ENCODE measurements at regions not wholly inside any gene's neighbourhood (a gene's known extent, or its start where the extent isn't known, plus 50 kb on each side); places are given as distances from the start of the nearest gene placed in this dataset.

DNA sequence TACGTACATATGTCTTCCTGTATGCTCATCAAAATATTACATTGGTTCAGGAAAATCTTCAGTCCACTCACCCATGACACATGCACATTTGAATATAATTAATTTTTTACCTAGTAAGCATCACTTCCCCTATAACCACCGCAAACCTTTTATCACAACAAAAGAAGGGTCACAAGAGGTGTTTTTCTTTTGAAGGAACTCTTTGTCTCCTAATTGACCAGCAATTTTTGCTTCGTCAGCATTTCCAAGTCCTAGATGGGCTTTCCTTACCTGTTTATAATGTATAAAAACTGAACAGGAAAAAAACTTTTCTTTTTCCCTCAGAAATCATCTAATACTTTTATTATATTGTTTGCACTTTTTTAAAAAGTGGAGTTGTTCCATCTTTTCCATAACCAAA is 631.3 kb downstream of the PLA2G4A start:
- DNase-seq (ENCODE audit: low spot score) (no peak), ATAC-seq (no peak)
- Mint-ChIP-seq H3K27ac (0 out of 2 replicates have a peak overlapping the region, but pooled peaks have one; percentile 33), H3K4me3 (no peak overlapping the region), H3K27me3 (ENCODE audit: insufficient read depth, low read depth, poor library complexity) (peaks cover 3% of the 10 kb centered on the region), H3K36me3 (ENCODE audit: low read depth) (peaks cover 9% of the 10 kb centered on the region), H3K4me1 (peaks cover 9% of the 10 kb centered on the region; the same call in 2 of the 3 replicates), H3K9me3 (peaks cover 6% of the 10 kb centered on the region)
- Histone ChIP-seq H3K4me2 (no peak overlapping the region), H2AFZ (no peak overlapping the region), H3K36me3 (ENCODE audit: insufficient read depth) (0 out of 2 replicates have a peak, but pooled peaks cover 5% of the 10 kb centered on the region), H3K27ac (ENCODE audit: low read depth) (no peak overlapping the region), H4K20me1 (replicated peaks; ENCODE audit: insufficient read depth) (no peaks in the 10 kb centered on the region), H3K27me3 (ENCODE audit: insufficient read depth) (no peaks in the 10 kb centered on the region), H3K4me1 (ENCODE audit: insufficient read depth) (no peaks in the 10 kb centered on the region; the same call in 1 of the 2 replicates), H3F3A (replicated peaks; ENCODE audit: low read depth) (no peaks in the 10 kb centered on the region), H3K79me2 (replicated peaks; ENCODE audit: insufficient read depth) (no peaks in the 10 kb centered on the region), H3K9me2 (ENCODE audit: insufficient read depth) (peaks cover 4% of the 10 kb centered on the region; the same call in 1 of the 2 replicates), H3K4me3 (no peak overlapping the region)
- TF ChIP-seq ZNF114 (CRISPR knock-in tag; IDR thresholded peaks at IDR 0.05) = no peak
- TF ChIP-seq, protein P1, sequence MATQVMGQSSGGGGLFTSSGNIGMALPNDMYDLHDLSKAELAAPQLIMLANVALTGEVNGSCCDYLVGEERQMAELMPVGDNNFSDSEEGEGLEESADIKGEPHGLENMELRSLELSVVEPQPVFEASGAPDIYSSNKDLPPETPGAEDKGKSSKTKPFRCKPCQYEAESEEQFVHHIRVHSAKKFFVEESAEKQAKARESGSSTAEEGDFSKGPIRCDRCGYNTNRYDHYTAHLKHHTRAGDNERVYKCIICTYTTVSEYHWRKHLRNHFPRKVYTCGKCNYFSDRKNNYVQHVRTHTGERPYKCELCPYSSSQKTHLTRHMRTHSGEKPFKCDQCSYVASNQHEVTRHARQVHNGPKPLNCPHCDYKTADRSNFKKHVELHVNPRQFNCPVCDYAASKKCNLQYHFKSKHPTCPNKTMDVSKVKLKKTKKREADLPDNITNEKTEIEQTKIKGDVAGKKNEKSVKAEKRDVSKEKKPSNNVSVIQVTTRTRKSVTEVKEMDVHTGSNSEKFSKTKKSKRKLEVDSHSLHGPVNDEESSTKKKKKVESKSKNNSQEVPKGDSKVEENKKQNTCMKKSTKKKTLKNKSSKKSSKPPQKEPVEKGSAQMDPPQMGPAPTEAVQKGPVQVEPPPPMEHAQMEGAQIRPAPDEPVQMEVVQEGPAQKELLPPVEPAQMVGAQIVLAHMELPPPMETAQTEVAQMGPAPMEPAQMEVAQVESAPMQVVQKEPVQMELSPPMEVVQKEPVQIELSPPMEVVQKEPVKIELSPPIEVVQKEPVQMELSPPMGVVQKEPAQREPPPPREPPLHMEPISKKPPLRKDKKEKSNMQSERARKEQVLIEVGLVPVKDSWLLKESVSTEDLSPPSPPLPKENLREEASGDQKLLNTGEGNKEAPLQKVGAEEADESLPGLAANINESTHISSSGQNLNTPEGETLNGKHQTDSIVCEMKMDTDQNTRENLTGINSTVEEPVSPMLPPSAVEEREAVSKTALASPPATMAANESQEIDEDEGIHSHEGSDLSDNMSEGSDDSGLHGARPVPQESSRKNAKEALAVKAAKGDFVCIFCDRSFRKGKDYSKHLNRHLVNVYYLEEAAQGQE (IDR thresholded peaks at IDR 0.05; ENCODE audit: unreplicated experiment) = no peak
- TF ChIP-seq STAT1 (IDR thresholded peaks at IDR 0.05; ENCODE audit: unreplicated experiment) = no peak
- TF ChIP-seq NANOG (IDR thresholded peaks at IDR 0.05; ENCODE audit: borderline replicate concordance) = no peak
- TF ChIP-seq, protein P2, sequence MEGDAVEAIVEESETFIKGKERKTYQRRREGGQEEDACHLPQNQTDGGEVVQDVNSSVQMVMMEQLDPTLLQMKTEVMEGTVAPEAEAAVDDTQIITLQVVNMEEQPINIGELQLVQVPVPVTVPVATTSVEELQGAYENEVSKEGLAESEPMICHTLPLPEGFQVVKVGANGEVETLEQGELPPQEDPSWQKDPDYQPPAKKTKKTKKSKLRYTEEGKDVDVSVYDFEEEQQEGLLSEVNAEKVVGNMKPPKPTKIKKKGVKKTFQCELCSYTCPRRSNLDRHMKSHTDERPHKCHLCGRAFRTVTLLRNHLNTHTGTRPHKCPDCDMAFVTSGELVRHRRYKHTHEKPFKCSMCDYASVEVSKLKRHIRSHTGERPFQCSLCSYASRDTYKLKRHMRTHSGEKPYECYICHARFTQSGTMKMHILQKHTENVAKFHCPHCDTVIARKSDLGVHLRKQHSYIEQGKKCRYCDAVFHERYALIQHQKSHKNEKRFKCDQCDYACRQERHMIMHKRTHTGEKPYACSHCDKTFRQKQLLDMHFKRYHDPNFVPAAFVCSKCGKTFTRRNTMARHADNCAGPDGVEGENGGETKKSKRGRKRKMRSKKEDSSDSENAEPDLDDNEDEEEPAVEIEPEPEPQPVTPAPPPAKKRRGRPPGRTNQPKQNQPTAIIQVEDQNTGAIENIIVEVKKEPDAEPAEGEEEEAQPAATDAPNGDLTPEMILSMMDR (conservative IDR thresholded peaks at IDR 0.05; ENCODE audit: low read depth in 2 of 2) = no peak
- no peak for TF ChIP-seq CREB1 (CRISPR knock-in tag; IDR thresholded peaks at IDR 0.05; ENCODE audit: low read depth)
- TF ChIP-seq POLR2AphosphoS5 (IDR thresholded peaks at IDR 0.05; ENCODE audit: low read depth) = no peak
- no peak for TF ChIP-seq EZH2phosphoT487 (IDR thresholded peaks at IDR 0.05; ENCODE audit: unreplicated experiment)
- TF ChIP-seq, protein P3, sequence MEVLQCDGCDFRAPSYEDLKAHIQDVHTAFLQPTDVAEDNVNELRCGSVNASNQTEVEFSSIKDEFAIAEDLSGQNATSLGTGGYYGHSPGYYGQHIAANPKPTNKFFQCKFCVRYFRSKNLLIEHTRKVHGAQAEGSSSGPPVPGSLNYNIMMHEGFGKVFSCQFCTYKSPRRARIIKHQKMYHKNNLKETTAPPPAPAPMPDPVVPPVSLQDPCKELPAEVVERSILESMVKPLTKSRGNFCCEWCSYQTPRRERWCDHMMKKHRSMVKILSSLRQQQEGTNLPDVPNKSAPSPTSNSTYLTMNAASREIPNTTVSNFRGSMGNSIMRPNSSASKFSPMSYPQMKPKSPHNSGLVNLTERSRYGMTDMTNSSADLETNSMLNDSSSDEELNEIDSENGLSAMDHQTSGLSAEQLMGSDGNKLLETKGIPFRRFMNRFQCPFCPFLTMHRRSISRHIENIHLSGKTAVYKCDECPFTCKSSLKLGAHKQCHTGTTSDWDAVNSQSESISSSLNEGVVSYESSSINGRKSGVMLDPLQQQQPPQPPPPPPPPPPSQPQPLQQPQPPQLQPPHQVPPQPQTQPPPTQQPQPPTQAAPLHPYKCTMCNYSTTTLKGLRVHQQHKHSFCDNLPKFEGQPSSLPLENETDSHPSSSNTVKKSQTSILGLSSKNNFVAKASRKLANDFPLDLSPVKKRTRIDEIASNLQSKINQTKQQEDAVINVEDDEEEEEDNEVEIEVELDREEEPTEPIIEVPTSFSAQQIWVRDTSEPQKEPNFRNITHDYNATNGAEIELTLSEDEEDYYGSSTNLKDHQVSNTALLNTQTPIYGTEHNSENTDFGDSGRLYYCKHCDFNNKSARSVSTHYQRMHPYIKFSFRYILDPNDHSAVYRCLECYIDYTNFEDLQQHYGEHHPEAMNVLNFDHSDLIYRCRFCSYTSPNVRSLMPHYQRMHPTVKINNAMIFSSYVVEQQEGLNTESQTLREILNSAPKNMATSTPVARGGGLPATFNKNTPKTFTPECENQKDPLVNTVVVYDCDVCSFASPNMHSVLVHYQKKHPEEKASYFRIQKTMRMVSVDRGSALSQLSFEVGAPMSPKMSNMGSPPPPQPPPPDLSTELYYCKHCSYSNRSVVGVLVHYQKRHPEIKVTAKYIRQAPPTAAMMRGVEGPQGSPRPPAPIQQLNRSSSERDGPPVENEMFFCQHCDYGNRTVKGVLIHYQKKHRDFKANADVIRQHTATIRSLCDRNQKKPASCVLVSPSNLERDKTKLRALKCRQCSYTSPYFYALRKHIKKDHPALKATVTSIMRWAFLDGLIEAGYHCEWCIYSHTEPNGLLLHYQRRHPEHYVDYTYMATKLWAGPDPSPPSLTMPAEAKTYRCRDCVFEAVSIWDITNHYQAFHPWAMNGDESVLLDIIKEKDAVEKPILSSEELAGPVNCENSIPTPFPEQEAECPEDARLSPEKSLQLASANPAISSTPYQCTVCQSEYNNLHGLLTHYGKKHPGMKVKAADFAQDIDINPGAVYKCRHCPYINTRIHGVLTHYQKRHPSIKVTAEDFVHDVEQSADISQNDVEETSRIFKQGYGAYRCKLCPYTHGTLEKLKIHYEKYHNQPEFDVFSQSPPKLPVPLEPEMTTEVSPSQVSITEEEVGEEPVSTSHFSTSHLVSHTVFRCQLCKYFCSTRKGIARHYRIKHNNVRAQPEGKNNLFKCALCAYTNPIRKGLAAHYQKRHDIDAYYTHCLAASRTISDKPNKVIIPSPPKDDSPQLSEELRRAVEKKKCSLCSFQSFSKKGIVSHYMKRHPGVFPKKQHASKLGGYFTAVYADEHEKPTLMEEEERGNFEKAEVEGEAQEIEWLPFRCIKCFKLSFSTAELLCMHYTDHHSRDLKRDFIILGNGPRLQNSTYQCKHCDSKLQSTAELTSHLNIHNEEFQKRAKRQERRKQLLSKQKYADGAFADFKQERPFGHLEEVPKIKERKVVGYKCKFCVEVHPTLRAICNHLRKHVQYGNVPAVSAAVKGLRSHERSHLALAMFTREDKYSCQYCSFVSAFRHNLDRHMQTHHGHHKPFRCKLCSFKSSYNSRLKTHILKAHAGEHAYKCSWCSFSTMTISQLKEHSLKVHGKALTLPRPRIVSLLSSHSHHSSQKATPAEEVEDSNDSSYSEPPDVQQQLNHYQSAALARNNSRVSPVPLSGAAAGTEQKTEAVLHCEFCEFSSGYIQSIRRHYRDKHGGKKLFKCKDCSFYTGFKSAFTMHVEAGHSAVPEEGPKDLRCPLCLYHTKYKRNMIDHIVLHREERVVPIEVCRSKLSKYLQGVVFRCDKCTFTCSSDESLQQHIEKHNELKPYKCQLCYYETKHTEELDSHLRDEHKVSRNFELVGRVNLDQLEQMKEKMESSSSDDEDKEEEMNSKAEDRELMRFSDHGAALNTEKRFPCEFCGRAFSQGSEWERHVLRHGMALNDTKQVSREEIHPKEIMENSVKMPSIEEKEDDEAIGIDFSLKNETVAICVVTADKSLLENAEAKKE (CRISPR knock-in tag; IDR thresholded peaks at IDR 0.05) = no peak
- TF ChIP-seq JUNB (IDR thresholded peaks at IDR 0.05; ENCODE audit: unreplicated experiment) = no peak
- TF ChIP-seq, protein P4, sequence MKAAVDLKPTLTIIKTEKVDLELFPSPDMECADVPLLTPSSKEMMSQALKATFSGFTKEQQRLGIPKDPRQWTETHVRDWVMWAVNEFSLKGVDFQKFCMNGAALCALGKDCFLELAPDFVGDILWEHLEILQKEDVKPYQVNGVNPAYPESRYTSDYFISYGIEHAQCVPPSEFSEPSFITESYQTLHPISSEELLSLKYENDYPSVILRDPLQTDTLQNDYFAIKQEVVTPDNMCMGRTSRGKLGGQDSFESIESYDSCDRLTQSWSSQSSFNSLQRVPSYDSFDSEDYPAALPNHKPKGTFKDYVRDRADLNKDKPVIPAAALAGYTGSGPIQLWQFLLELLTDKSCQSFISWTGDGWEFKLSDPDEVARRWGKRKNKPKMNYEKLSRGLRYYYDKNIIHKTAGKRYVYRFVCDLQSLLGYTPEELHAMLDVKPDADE (IDR thresholded peaks at IDR 0.05) = no peak
- no peak for TF ChIP-seq EZH2 (IDR thresholded peaks at IDR 0.05; ENCODE audit: low read depth, unreplicated experiment)
- TF ChIP-seq ZNF331 (CRISPR knock-in tag; IDR thresholded peaks at IDR 0.05; ENCODE audit: low read depth) = no peak

Measured in GM23338 (cell line).